Mesendoderm (in vitro differentiated cells): ENCODE measurements at regions not wholly inside any gene's neighbourhood (a gene's known extent, or its start where the extent isn't known, plus 50 kb on each side); places are given as distances from the start of the nearest gene placed in this dataset.

ENCODE experiments used
- DNase-seq: peaks from one replicate; pipeline ENCODE4 v3.0.0; 2013
- H2AK5ac ChIP-seq: 2 replicates; pipeline ENCODE4 v1.6.1; 2013; ENCODE audit warnings: low read length, inconsistent platforms
- H2BK120ac ChIP-seq: 2 replicates; pipeline ENCODE4 v1.6.1; 2013; ENCODE audit warnings: low read depth, mild to moderate bottlenecking, low read length, moderate library complexity, mixed read lengths
- H2BK15ac ChIP-seq: replicated peaks from 2 replicates; pipeline ENCODE4 v1.6.1; 2013; ENCODE audit warnings: low read depth, mild to moderate bottlenecking, moderate library complexity
- H2BK5ac ChIP-seq: 2 replicates; pipeline ENCODE4 v1.6.1; 2013; ENCODE audit warnings: low read length, inconsistent platforms
- H3K18ac ChIP-seq: 2 replicates; pipeline ENCODE4 v1.6.1; 2013; ENCODE audit warnings: mild to moderate bottlenecking, low read length, mixed read lengths
- H3K23ac ChIP-seq: one replicate; pipeline ENCODE4 v1.6.1; 2013; ENCODE audit warnings: low read length
- H3K27ac ChIP-seq: 2 replicates; pipeline ENCODE4 v1.5.1; 2013; ENCODE audit warnings: low read depth, mild to moderate bottlenecking, inconsistent platforms, low read length, moderate library complexity
- H3K27me3 ChIP-seq: 2 replicates; pipeline ENCODE4 v1.6.1; 2013; ENCODE audit warnings: low read length, control low read depth, mild to moderate bottlenecking, inconsistent platforms; ENCODE audit not compliant: insufficient read depth, poor library complexity
- H3K36me3 ChIP-seq: 2 replicates; pipeline ENCODE4 v1.6.1; 2013; ENCODE audit warnings: low read length, inconsistent platforms; ENCODE audit not compliant: control insufficient read depth, insufficient read depth
- H3K4ac ChIP-seq: one replicate; pipeline ENCODE4 v1.6.1; 2013; ENCODE audit warnings: low read depth, mild to moderate bottlenecking, low read length, moderate library complexity
- H3K4me1 ChIP-seq: 2 replicates; pipeline ENCODE4 v1.6.1; 2013; ENCODE audit warnings: low read depth, low read length, inconsistent platforms; ENCODE audit not compliant: control insufficient read depth
- H3K4me2 ChIP-seq: 2 replicates; pipeline ENCODE4 v1.6.1; 2013; ENCODE audit warnings: low read length
- H3K4me3 ChIP-seq: 2 replicates; pipeline ENCODE4 v1.5.1; 2013; ENCODE audit warnings: mild to moderate bottlenecking, low read length
- H3K56ac ChIP-seq: one replicate; pipeline ENCODE4 v1.6.1; 2013; ENCODE audit warnings: low read length
- H3K79me1 ChIP-seq: 2 replicates; pipeline ENCODE4 v1.6.1; 2013; ENCODE audit warnings: low read length, inconsistent platforms
- H3K79me2 ChIP-seq: 2 replicates; pipeline ENCODE4 v1.6.1; 2013; ENCODE audit warnings: mild to moderate bottlenecking, low read length; ENCODE audit not compliant: control insufficient read depth, insufficient read depth
- H3K9ac ChIP-seq: 2 replicates; pipeline ENCODE4 v1.6.1; 2013; ENCODE audit warnings: low read length, inconsistent platforms
- H4K5ac ChIP-seq: one replicate; pipeline ENCODE4 v1.6.1; 2013; ENCODE audit warnings: low read length
- H4K8ac ChIP-seq: one replicate; pipeline ENCODE4 v1.6.1; 2013; ENCODE audit warnings: low read depth, mild to moderate bottlenecking, control low read depth, low read length, moderate library complexity
- WGBS: extraction: QIAGEN DNeasy Blood & Tissue Kit; methylation state at CpG from one replicate; pipeline ENCODE4 v1.1.7; 2013; ENCODE audit warnings: low lambda C conversion rate, missing lambda C conversion rate; ENCODE audit not compliant: insufficient coverage; ENCODE audit errors: extremely low coverage; 5-methylcytosine and 5-hydroxymethylcytosine counted together

- Histone ChIP-seq H2BK120ac (no peak overlapping the region), H3K79me1 (no peaks in the 10 kb centered on the region), H2BK15ac (no peak overlapping the region), H3K4ac (no peak overlapping the region), H3K4me1 (no peaks in the 10 kb centered on the region), H2AK5ac (no peak overlapping the region), H3K4me3 (no peak overlapping the region), H2BK5ac (no peak overlapping the region), H3K27ac (no peak overlapping the region), H3K4me2 (no peak overlapping the region), H3K56ac (no peak overlapping the region), H3K23ac (no peak overlapping the region), H4K5ac (no peak overlapping the region), H4K8ac (no peak overlapping the region), H3K27me3 (no peaks in the 10 kb centered on the region), H3K79me2 (no peaks in the 10 kb centered on the region), H3K9ac (no peak overlapping the region), H3K18ac (no peak overlapping the region), H3K36me3 (no peaks in the 10 kb centered on the region)
- no CpG with 5 or more reads among the region's 2 CpGs for WGBS
- peak; percentile 15 for DNase-seq
Observed at GRCh38 chrY:12981074-12981473, 76.4 kb downstream of the DDX3Y start.

- Histone ChIP-seq H3K4me1 (no peaks in the 10 kb centered on the region), H2BK120ac (no peak overlapping the region), H2BK5ac (no peak overlapping the region), H2AK5ac (no peak overlapping the region), H3K79me2 (no peaks in the 10 kb centered on the region), H2BK15ac (no peak overlapping the region), H3K36me3 (no peaks in the 10 kb centered on the region), H3K9ac (no peak overlapping the region), H3K4ac (no peak overlapping the region), H3K27ac (no peak overlapping the region), H3K23ac (no peak overlapping the region), H3K56ac (no peak overlapping the region), H3K27me3 (no peaks in the 10 kb centered on the region), H3K4me2 (no peak overlapping the region), H4K5ac (no peak overlapping the region), H4K8ac (no peak overlapping the region), H3K79me1 (no peaks in the 10 kb centered on the region), H3K18ac (no peak overlapping the region), H3K4me3 (no peak overlapping the region)
- DNase-seq, result no peak
- WGBS, result no CpG with 5 or more reads among the region's 2 CpGs
Observed at GRCh38 chrY:12982249-12982829, 77.7 kb downstream of the DDX3Y start.

- no peak overlapping the region for H4K5ac ChIP-seq
- H4K8ac ChIP-seq, result no peak overlapping the region
- DNase-seq, result peak; percentile 54
- H3K79me1 ChIP-seq, result no peaks in the 10 kb centered on the region
- no peaks in the 10 kb centered on the region for H3K36me3 ChIP-seq
- H3K23ac ChIP-seq, result no peak overlapping the region
- H3K4ac ChIP-seq, result no peak overlapping the region
- H2BK120ac ChIP-seq, result no peak overlapping the region
- H3K4me2 ChIP-seq, result no peak overlapping the region
- H3K4me3 ChIP-seq, result no peak overlapping the region
- no peak overlapping the region for H3K9ac ChIP-seq
- no peaks in the 10 kb centered on the region for H3K79me2 ChIP-seq
- no peak overlapping the region for H2BK15ac ChIP-seq
- no peaks in the 10 kb centered on the region for H3K4me1 ChIP-seq
- no peak overlapping the region for H3K27ac ChIP-seq
- no peak overlapping the region for H3K56ac ChIP-seq
- no CpG with 5 or more reads among the region's 5 CpGs for WGBS
- no peaks in the 10 kb centered on the region for H3K27me3 ChIP-seq
- no peak overlapping the region for H3K18ac ChIP-seq
- H2BK5ac ChIP-seq, result no peak overlapping the region
- H2AK5ac ChIP-seq, result no peak overlapping the region
Observed at GRCh38 chrY:12984637-12985344, 80.1 kb downstream of the DDX3Y start.

- Histone ChIP-seq H3K4ac (no peak overlapping the region), H2BK15ac (no peak overlapping the region), H3K27ac (no peak overlapping the region), H3K36me3 (no peaks in the 10 kb centered on the region), H3K79me2 (no peaks in the 10 kb centered on the region), H3K56ac (no peak overlapping the region), H4K5ac (no peak overlapping the region), H3K4me3 (no peak overlapping the region), H2BK120ac (no peak overlapping the region), H3K9ac (no peak overlapping the region), H3K4me2 (no peak overlapping the region), H2AK5ac (no peak overlapping the region), H2BK5ac (no peak overlapping the region), H3K79me1 (no peaks in the 10 kb centered on the region), H3K4me1 (no peaks in the 10 kb centered on the region), H3K18ac (no peak overlapping the region), H3K27me3 (no peaks in the 10 kb centered on the region), H4K8ac (no peak overlapping the region), H3K23ac (no peak overlapping the region)
- WGBS, result no CpG with 5 or more reads among the region's 5 CpGs
- DNase-seq, result no peak
Observed at GRCh38 chrY:13017493-13017892, 112.8 kb downstream of the DDX3Y start.

GRCh38 chrY:13019486-13019885 lies 114.8 kb downstream of the DDX3Y start:
- Histone ChIP-seq H3K27me3 (no peaks in the 10 kb centered on the region), H3K27ac (no peak overlapping the region), H3K4me1 (no peaks in the 10 kb centered on the region), H3K79me2 (no peaks in the 10 kb centered on the region), H3K79me1 (no peaks in the 10 kb centered on the region), H3K56ac (no peak overlapping the region), H4K8ac (no peak overlapping the region), H2BK15ac (no peak overlapping the region), H2BK120ac (no peak overlapping the region), H4K5ac (no peak overlapping the region), H3K4me2 (no peak overlapping the region), H2BK5ac (no peak overlapping the region), H3K4ac (no peak overlapping the region), H3K4me3 (no peak overlapping the region), H3K36me3 (no peaks in the 10 kb centered on the region), H3K23ac (no peak overlapping the region), H2AK5ac (no peak overlapping the region), H3K9ac (no peak overlapping the region), H3K18ac (no peak overlapping the region)
- no CpG with 5 or more reads among the region's 3 CpGs for WGBS
- no peak for DNase-seq

GRCh38 chrY:13020839-13021238 lies 116.2 kb downstream of the DDX3Y start:
- Histone ChIP-seq H3K79me2 (no peaks in the 10 kb centered on the region), H2BK120ac (no peak overlapping the region), H2BK15ac (no peak overlapping the region), H3K18ac (no peak overlapping the region), H3K4me3 (no peak overlapping the region), H3K79me1 (no peaks in the 10 kb centered on the region), H3K4ac (no peak overlapping the region), H2AK5ac (no peak overlapping the region), H3K9ac (no peak overlapping the region), H3K27ac (no peak overlapping the region), H4K8ac (no peak overlapping the region), H2BK5ac (no peak overlapping the region), H3K4me2 (no peak overlapping the region), H3K23ac (no peak overlapping the region), H3K27me3 (no peaks in the 10 kb centered on the region), H3K4me1 (no peaks in the 10 kb centered on the region), H3K36me3 (no peaks in the 10 kb centered on the region), H3K56ac (no peak overlapping the region), H4K5ac (no peak overlapping the region)
- WGBS, result no CpG with 5 or more reads among the region's 1 CpG
- no peak for DNase-seq
